ENCODE measurements at regions not wholly inside any gene's neighbourhood (a gene's known extent, or its start where the extent isn't known, plus 50 kb on each side); places are given as distances from the start of the nearest gene placed in this dataset.

DNA sequence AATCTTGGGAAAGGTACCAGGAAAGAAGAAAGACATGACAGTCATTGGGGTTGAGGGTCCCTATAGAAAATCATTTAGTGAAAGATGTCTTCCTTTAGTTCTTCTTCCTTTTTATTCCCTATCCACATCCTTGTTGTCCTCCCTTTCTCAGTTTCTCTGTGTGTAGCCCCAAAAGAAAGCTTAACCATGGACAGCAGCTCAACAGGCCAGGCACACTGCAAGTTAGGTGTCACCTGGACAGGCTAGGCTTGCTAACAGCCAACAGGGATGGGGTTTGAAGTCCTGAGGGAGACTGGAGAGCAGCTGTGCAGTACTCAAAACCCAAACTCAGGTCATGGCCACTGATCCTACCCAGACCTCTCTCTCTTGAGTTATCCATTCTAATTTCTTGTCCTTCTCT, 543.1 kb downstream of the TUSC7 start:
- TF ChIP-seq CTCF (IDR thresholded peaks at IDR 0.05), result no peak
- no peak for TF ChIP-seq POLR2A (IDR thresholded peaks at IDR 0.05)

All from prostate gland (tissue), 2 donors.